GM19452 (cell line): ENCODE measurements at regions not wholly inside any gene's neighbourhood (a gene's known extent, or its start where the extent isn't known, plus 50 kb on each side); places are given as distances from the start of the nearest gene placed in this dataset.

ENCODE experiments used
- ATAC-seq: cut with Tn5 transposase; IDR thresholded peaks from one replicate; pipeline ENCODE4 v1.9.1; 2021; ENCODE audit not compliant: unreplicated experiment

GRCh38 chr5:166172597-166172996 is 2118.8 kb upstream of the WWC1 start:
- no peak for ATAC-seq

GRCh38 chr5:166178411-166179080 is 2112.9 kb upstream of the WWC1 start:
- ATAC-seq = no peak

- ATAC-seq = no peak
Observed at GRCh38 chr5:166185185-166185584, 2106.3 kb upstream of the WWC1 start.

GRCh38 chr5:166188501-166189325 is 2102.7 kb upstream of the WWC1 start:
- ATAC-seq = no peak

GRCh38 chr5:166192696-166193095 is 2098.7 kb upstream of the WWC1 start:
- no peak for ATAC-seq

GRCh38 chr5:166195981-166196380 is 2095.5 kb upstream of the WWC1 start:
- ATAC-seq = no peak

- no peak for ATAC-seq
Observed at GRCh38 chr5:166200532-166200931, 2090.9 kb upstream of the WWC1 start.

- ATAC-seq = no peak
Observed at GRCh38 chr5:166211640-166212039, 2079.8 kb upstream of the WWC1 start.

- no peak for ATAC-seq
Observed at GRCh38 chr5:166236327-166236726, 2055.1 kb upstream of the WWC1 start.

GRCh38 chr5:166240705-166241104 is 2050.7 kb upstream of the WWC1 start:
- no peak for ATAC-seq

GRCh38 chr5:166245556-166245955 is 2045.9 kb upstream of the WWC1 start:
- no peak for ATAC-seq

- no peak for ATAC-seq
Observed at GRCh38 chr5:166251786-166252185, 2039.7 kb upstream of the WWC1 start.

GRCh38 chr5:166257661-166258060 is 2033.8 kb upstream of the WWC1 start:
- no peak for ATAC-seq

GRCh38 chr5:166262395-166262794 is 2029.0 kb upstream of the WWC1 start:
- no peak for ATAC-seq

GRCh38 chr5:166267907-166268306 is 2023.5 kb upstream of the WWC1 start:
- no peak for ATAC-seq

GRCh38 chr5:166270712-166271111 is 2020.7 kb upstream of the WWC1 start:
- ATAC-seq = no peak

GRCh38 chr5:166276006-166276405 is 2015.4 kb upstream of the WWC1 start:
- no peak for ATAC-seq

- no peak for ATAC-seq
Observed at GRCh38 chr5:166279828-166280227, 2011.6 kb upstream of the WWC1 start.

GRCh38 chr5:166281433-166281832 is 2010.0 kb upstream of the WWC1 start:
- ATAC-seq = no peak

GRCh38 chr5:166282939-166283338 is 2008.5 kb upstream of the WWC1 start:
- no peak for ATAC-seq

- ATAC-seq = no peak
Observed at GRCh38 chr5:166285361-166285760, 2006.1 kb upstream of the WWC1 start.

- ATAC-seq = no peak
Observed at GRCh38 chr5:166286832-166287231, 2004.6 kb upstream of the WWC1 start.
